Subcutaneous abdominal adipose tissue (tissue), 5 donors: ENCODE measurements at regions not wholly inside any gene's neighbourhood (a gene's known extent, or its start where the extent isn't known, plus 50 kb on each side); places are given as distances from the start of the nearest gene placed in this dataset.

Source experiments
- H3K27ac ChIP-seq: one replicate; pipeline ENCODE4 v1.7.0; 2013; ENCODE audit warnings: low read depth, mild to moderate bottlenecking, inconsistent platforms, low read length, moderate library complexity
- H3K27me3 ChIP-seq, 5 donors: one replicate each; pipeline ENCODE4 v1.7.0; 2013; ENCODE audit warnings: low read length in 5 of 5, inconsistent platforms in 1 of 5; ENCODE audit not compliant: control insufficient read depth in 5 of 5, insufficient read depth in 4 of 5
- H3K36me3 ChIP-seq, 5 donors: one replicate each; pipeline ENCODE4 v1.7.0; 2013; ENCODE audit warnings: low read length in 5 of 5; ENCODE audit not compliant: control insufficient read depth in 5 of 5, insufficient read depth in 5 of 5
- H3K4me1 ChIP-seq, 5 donors: one replicate each; pipeline ENCODE4 v1.7.0; 2013; ENCODE audit warnings: low read length in 5 of 5, mild to moderate bottlenecking in 3 of 5, moderate library complexity in 1 of 5; ENCODE audit not compliant: control insufficient read depth in 5 of 5, insufficient read depth in 5 of 5
- H3K4me3 ChIP-seq, 5 donors: one replicate each; pipeline ENCODE4 v1.7.0; 2013; ENCODE audit warnings: low read length in 5 of 5, low read depth in 1 of 5
- H3K9ac ChIP-seq, 5 donors: one replicate each; pipeline ENCODE4 v1.7.0; 2013; ENCODE audit warnings: low read length in 5 of 5, mild to moderate bottlenecking in 4 of 5, moderate library complexity in 3 of 5
- H3K9me3 ChIP-seq, 5 donors: one replicate each; pipeline ENCODE4 v1.7.0; 2013; ENCODE audit warnings: low read length in 5 of 5; ENCODE audit not compliant: control insufficient read depth in 5 of 5
- donor health status: healthy.
- donor health status: healthy.
- donor health status: healthy.
- donor health status: healthy.
- donor health status: healthy.

- Histone ChIP-seq H3K27ac (no peak overlapping the region), H3K4me3 (no peak overlapping the region), H3K27me3 (no peaks in the 10 kb centered on the region), H3K4me1 (peaks cover 0 to 10% (median 0%) of the 10 kb centered on the region in 5 donors), H3K9ac (no peak overlapping the region), H3K9me3 (no peaks in the 10 kb centered on the region), H3K36me3 (no peaks in the 10 kb centered on the region)
Observed at GRCh38 chr6:71726121-71726520, 160.2 kb upstream of the RIMS1 start.

- no peaks in the 10 kb centered on the region for H3K27me3 ChIP-seq
- no peaks in the 10 kb centered on the region for H3K9me3 ChIP-seq
- no peak overlapping the region for H3K9ac ChIP-seq
- no peaks in the 10 kb centered on the region for H3K36me3 ChIP-seq
- H3K27ac ChIP-seq = no peak overlapping the region
- H3K4me1 ChIP-seq = peaks cover 0 to 10% (median 0%) of the 10 kb centered on the region in 5 donors
- H3K4me3 ChIP-seq = no peak overlapping the region
Observed at GRCh38 chr6:71727632-71728294, 158.6 kb upstream of the RIMS1 start.

GRCh38 chr6:71730284-71730683 is 156.1 kb upstream of the RIMS1 start:
- no peak overlapping the region for H3K9ac ChIP-seq
- H3K4me3 ChIP-seq = no peak overlapping the region
- no peak overlapping the region for H3K27ac ChIP-seq
- no peaks in the 10 kb centered on the region for H3K36me3 ChIP-seq
- no peaks in the 10 kb centered on the region for H3K27me3 ChIP-seq
- no peaks in the 10 kb centered on the region for H3K9me3 ChIP-seq
- peaks cover 0 to 10% (median 0%) of the 10 kb centered on the region in 5 donors for H3K4me1 ChIP-seq

- Histone ChIP-seq H3K4me3 (no peak overlapping the region), H3K27me3 (no peaks in the 10 kb centered on the region), H3K27ac (no peak overlapping the region), H3K4me1 (peaks cover 0 to 6% (median 0%) of the 10 kb centered on the region in 5 donors), H3K36me3 (no peaks in the 10 kb centered on the region), H3K9me3 (no peaks in the 10 kb centered on the region), H3K9ac (no peak overlapping the region)
Observed at GRCh38 chr6:71733970-71734899, 152.1 kb upstream of the RIMS1 start.

GRCh38 chr6:71737953-71738352 is 148.4 kb upstream of the RIMS1 start:
- H3K27ac ChIP-seq = no peak overlapping the region
- no peaks in the 10 kb centered on the region for H3K9me3 ChIP-seq
- H3K36me3 ChIP-seq = no peaks in the 10 kb centered on the region
- no peaks in the 10 kb centered on the region for H3K27me3 ChIP-seq
- H3K4me1 ChIP-seq = no peaks in the 10 kb centered on the region
- H3K9ac ChIP-seq = no peak overlapping the region
- no peak overlapping the region for H3K4me3 ChIP-seq

GRCh38 chr6:71745525-71745924 is 140.8 kb upstream of the RIMS1 start:
- Histone ChIP-seq H3K27ac (no peak overlapping the region), H3K27me3 (no peaks in the 10 kb centered on the region), H3K4me1 (no peaks in the 10 kb centered on the region), H3K9me3 (no peaks in the 10 kb centered on the region), H3K4me3 (no peak overlapping the region), H3K36me3 (no peaks in the 10 kb centered on the region), H3K9ac (no peak overlapping the region)

GRCh38 chr6:71766146-71766760 is 120.1 kb upstream of the RIMS1 start:
- H3K27ac ChIP-seq = no peak overlapping the region
- H3K4me1 ChIP-seq = no peaks in the 10 kb centered on the region
- no peak overlapping the region for H3K4me3 ChIP-seq
- H3K36me3 ChIP-seq = no peaks in the 10 kb centered on the region
- no peaks in the 10 kb centered on the region for H3K9me3 ChIP-seq
- H3K27me3 ChIP-seq = no peaks in the 10 kb centered on the region
- H3K9ac ChIP-seq = no peak overlapping the region

GRCh38 chr6:71766796-71767195 is 119.6 kb upstream of the RIMS1 start:
- Histone ChIP-seq H3K27me3 (no peaks in the 10 kb centered on the region), H3K4me3 (no peak overlapping the region), H3K4me1 (no peaks in the 10 kb centered on the region), H3K27ac (no peak overlapping the region), H3K9ac (no peak overlapping the region), H3K36me3 (no peaks in the 10 kb centered on the region), H3K9me3 (no peaks in the 10 kb centered on the region)

- Histone ChIP-seq H3K9ac (no peak overlapping the region), H3K27me3 (no peaks in the 10 kb centered on the region), H3K4me1 (no peaks in the 10 kb centered on the region), H3K4me3 (no peak overlapping the region), H3K27ac (no peak overlapping the region), H3K36me3 (no peaks in the 10 kb centered on the region), H3K9me3 (no peaks in the 10 kb centered on the region)
Observed at GRCh38 chr6:71768356-71768755, 118.0 kb upstream of the RIMS1 start.

- H3K27ac ChIP-seq = no peak overlapping the region
- H3K9ac ChIP-seq = no peak overlapping the region
- no peaks in the 10 kb centered on the region for H3K4me1 ChIP-seq
- no peak overlapping the region for H3K4me3 ChIP-seq
- no peaks in the 10 kb centered on the region for H3K27me3 ChIP-seq
- H3K9me3 ChIP-seq = peaks cover 10 to 21% (median 15%) of the 10 kb centered on the region in 5 donors
- H3K36me3 ChIP-seq = no peaks in the 10 kb centered on the region
Observed at GRCh38 chr6:71808865-71809264, 77.5 kb upstream of the RIMS1 start.
